HG02981 (cell line): ENCODE measurements at regions not wholly inside any gene's neighbourhood (a gene's known extent, or its start where the extent isn't known, plus 50 kb on each side); places are given as distances from the start of the nearest gene placed in this dataset.

ENCODE experiments used
- ATAC-seq: cut with Tn5 transposase; IDR thresholded peaks from one replicate; pipeline ENCODE4 v1.9.1; 2021; ENCODE audit warnings: mild to moderate bottlenecking, moderate library complexity; ENCODE audit not compliant: unreplicated experiment

DNA sequence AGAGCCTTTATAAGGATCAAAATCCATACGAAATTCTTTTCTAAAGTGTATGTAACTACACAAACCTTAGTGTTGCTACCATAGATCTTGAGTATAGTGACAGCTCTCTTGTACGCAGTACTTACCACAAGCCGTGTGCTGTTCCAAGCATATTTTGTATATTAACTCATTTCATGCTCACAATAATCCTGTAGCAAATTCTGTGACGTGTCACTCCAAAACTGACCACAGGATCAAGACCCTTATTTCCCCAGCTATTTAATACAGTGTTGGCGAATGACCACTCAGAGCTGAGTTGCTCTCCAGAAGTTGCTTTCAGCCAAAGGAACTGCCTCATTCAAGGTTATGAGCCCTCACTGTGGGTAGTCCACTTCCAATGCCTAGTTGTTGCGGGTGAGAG lies 169.8 kb downstream of the BTG1 start:
- ATAC-seq, result no peak

DNA sequence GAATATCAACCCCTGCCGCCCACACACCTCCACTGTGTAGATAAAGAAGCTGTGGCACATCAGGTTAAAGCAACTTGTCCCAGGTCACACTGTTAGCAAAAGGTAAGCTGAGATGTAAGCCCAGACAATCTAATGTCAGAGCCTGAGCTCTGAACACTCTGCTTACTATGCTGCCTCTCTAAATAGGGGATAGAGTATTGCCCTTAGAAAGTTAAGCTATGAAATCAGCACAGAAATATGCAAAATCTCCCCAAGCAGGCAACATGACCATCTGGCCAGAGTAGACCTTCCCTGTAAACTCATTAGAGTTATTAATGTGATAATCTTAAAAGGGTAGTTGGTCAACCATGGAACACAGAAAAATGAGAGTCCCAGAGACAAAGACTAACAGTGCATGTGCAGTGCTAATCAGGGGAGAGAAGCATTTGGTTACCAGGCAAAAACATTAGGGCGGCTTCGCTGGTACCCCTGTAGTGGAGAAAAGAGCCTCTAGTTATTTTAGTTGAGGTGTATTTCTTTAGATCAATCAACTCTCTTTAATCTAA lies 171.0 kb downstream of the BTG1 start:
- no peak for ATAC-seq

DNA sequence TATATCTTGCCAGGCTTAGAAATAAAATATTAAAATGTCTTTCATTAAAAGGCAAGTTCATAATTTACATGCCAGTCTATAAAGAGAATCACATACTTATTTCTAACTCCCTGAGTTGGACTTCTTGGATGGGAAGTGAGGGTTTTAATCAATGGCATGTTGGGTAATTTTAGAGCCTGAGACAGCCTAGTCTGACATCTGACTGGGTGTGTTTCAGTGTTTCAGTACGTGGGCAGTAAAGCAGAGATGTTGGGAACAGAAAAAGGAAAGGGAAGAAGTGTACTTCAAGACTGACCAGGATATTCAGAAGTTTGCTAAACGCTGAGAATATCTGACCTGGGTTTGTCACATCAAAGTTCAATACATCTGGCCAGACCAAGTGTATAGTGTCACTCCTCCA lies 171.8 kb downstream of the BTG1 start:
- no peak for ATAC-seq

DNA sequence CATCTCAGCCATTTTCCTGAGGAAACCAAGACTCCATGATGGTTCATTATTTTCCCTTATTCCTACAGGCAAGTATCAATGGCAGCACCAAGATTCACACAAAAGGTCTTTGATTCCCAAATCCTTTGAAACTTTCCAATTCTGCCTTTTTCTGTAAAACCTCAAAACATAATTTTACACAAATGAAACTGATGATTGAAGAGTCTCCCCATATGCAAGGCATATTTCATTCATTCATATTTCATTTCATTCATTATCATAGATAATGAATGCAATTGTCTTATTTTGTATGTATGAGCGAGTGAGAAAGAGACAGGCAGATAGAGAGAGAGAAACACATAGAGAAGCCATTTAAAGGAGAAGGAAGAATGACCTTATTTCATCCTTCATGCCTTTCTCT lies 172.8 kb downstream of the BTG1 start:
- ATAC-seq, result no peak

DNA sequence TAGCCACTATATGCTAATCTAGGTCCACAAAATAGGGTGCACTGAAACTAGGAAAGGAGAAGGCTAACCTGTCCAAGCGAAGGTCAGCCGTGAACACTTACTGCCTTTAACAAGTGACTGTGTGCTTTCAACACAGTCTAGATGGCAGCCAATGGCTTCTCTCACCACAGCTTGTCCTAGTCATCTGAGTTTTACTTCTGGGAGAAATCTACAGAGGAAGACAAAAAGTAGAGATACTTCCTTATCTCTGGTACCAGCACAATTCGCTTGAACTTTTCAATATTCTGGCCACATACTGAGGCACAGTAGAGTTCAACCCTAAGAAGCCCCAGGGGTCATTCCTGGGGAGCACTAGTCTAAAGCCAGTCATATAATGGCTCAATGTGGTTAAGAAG lies 176.9 kb downstream of the BTG1 start:
- no peak for ATAC-seq

DNA sequence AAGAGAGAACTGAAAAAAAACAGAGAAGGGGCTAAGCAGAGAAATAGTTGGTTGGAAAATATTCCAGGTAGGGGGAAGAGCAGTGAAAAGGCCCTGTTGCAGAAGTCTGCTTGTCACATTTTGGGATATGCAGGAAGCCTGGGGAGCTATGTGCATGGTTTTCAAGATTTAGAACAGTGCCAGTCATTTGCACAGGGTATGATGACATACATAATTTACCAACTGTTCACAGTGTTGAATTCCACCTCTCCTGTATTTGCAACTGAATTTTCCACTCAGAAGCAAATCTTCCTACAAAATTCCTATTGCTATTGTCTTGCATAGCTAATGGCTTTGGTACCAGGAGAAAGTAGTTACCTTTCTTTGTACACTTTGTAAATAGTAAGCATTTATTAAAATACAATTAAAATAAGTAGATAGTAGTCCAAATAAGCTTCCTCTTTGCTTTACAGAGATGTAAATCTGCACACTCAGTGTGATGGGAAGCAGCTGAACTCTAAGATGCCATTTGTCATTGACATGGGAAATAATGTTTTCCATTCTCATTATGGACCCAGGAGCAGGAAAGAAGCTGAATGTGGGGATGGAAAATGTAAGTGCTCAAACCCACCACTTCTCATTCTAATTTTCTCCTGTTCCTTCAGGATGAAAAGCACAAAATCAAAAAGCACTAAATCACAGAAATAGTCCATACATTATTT lies 177.4 kb downstream of the BTG1 start:
- ATAC-seq, result no peak

DNA sequence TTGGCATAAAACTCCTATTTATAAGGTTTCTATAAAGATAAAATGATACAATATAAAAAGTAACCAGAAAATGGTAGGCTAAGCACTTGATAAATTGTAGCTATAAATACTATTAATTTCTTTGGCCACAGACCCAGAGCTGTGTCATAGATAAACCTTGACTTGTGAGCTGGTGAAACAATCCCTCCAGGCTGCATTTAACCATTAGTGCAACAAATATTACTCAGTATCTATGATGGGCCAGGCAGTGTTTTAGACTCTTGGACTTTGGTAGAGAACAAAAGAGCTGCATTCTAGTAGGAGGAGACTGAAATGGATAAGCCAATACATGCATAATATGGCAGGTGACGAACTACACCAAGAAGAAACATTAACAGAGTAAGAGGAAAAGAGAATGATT lies 178.1 kb downstream of the BTG1 start:
- ATAC-seq, result no peak

DNA sequence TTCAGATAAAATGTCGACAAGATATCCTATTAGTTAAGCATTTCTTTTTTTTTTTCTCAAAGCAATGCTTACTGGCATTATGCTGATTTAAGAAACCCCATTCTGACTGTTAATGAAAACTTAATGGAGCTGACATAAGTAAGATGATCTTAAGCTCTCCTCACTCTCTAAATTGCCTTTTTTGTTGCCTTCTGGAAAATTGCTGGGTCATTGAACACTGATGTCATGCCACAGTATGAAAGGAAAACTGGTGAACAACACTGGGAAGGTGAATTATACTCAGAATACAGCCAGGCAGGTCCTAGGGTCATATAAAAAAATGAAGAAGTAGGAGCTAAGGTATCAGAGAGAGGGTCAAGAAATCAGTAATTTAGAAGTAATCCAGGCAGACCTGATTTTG lies 179.9 kb downstream of the BTG1 start:
- no peak for ATAC-seq

DNA sequence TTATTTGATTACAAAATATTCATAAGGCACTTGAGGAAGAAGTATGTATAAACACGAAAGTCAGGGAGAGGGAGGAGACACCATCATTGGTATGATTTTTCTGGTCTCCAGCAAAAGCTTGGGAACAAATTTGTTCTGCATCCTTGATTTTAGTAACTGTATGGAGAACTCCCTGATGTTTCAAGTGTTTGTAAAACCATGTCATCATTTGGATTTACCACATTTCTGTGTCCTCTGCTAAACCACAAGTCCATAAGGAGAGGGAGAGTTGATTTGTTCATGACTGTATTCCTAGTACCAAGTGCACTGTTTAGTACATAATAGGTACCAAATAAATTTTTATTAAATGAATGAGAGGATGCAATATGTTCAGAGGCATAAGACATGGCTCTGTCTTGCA lies 181.1 kb downstream of the BTG1 start:
- no peak for ATAC-seq

DNA sequence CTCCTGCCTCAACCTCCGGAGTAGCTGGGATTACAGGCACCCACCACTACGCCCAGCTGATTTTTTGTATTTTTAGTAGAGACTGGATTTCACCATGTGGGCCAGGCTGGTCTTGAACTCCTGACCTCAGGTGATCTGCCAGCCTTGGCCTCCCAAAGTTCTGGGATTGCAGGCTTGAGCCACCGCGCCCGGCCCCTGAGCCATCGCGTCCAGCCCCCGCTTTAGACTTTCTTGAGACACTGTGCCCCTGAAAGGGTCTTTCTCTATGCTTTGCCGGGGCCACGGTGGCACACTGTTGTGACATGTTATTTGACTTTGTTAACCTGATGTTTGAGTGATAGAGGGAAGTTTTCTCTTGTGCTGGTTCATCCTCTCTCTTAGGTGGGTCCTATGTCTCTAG lies 186.4 kb downstream of the BTG1 start:
- ATAC-seq, result no peak

DNA sequence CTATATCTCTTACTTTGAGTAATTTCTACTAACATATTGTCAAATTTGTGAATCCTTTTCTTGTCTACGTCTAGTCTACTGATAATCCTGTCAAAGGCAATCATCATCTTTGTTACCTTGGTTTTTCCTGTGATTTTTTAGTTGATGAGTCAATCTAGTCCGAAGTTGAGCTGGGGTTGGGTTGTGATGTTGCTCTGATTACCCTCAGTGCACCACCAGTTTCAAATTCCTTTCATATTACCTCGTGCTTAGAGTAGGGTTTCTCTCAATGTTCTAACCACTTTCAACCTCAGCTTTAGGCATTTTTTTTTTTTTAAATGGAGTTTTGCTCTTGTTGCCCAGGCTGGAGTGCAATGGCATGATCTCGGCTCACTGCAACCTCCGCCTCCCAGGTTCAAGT lies 186.8 kb downstream of the BTG1 start:
- ATAC-seq, result no peak

DNA sequence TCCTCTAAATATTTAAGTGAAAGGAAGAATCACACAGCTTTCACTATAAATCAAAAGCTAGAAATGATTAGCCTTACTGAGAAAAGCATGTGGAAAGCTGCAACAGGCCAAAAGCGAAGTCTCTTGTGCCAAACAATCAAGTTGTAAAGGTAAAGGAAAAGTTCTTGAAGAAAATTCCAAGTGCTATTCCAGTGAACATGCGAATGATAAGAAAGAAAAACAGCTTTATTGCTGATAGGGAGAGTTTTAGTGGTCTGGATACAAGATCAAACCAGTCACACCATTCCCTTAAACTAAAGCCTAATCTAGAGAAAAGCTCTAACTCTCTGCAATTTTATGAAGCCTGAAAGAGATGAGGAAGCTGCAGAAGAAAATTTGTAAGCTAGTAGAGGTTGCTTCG lies 190.9 kb downstream of the BTG1 start:
- no peak for ATAC-seq

DNA sequence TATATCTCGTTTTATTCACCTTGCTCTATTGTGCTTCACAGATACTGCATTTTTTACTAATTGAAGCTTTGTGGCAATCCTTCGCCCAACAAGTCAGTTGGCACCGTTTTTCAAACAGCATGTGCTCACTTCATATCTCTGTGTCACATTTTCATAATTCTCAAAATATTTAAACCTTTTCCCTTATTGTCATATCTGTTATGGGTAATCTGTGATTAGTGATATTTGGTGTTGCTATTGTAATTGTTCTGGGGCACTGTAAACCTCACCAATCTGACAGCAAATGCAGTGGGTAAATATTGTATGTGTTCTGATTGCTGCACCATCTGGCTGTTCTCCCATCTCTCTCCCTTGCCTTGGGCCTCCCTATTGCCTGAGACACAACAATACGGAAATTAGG lies 191.3 kb downstream of the BTG1 start:
- no peak for ATAC-seq

DNA sequence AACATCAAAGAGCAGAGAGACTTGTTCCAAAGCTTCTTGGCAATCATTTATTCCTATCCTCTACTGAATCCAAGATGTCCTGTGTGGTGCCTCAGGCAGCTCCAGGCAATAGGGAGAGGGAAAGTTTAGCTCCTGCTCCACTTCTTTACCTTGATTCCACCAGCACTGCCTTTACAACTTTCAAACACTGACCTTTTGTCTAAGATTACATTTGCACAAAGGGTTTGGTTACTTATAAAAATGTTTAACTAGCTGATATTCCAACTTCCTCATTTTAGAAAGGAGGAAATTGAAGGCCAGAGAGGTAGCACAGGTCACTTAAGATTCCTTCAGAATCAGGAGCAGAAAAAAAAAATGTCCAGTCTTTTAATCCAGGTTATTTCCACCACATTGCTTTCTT lies 192.7 kb downstream of the BTG1 start:
- ATAC-seq, result no peak

DNA sequence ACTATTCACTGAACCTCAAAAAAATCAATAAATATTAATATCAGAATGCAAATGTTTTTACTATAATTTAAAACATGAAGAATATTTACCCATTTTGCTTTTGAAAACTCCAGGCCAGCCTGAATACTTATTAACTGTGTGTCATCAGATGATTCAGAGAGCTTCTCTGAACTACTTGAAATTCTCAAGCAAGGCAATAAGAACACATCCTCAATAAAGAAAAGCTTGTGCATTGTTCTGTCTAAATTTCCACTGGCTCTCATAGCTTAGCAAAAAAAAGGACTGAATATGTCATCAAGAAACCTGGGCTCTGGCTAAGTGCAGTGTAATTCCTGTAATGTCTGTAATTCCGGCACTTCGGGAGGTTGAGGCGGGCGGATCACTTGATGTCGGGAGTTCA lies 194.1 kb downstream of the BTG1 start:
- ATAC-seq, result no peak

DNA sequence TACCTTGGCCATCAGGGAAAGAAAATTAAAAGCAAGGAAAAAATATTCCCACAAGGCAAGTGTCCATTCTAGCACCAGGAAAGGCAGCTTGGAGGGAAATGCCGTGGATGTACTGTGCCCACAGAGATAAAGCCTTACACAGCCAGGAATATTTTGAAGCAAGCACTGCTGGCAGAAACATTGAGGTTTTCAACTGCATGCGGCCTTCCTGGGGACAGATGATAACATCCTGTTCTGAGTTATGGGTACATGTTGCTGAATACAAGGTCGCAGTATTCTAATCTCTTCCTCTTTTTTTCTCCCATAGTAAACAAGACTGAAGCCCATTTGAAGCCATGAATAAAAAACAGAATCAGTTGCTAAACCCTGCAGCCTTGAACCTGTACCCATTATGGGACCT lies 197.1 kb downstream of the BTG1 start:
- ATAC-seq, result no peak

DNA sequence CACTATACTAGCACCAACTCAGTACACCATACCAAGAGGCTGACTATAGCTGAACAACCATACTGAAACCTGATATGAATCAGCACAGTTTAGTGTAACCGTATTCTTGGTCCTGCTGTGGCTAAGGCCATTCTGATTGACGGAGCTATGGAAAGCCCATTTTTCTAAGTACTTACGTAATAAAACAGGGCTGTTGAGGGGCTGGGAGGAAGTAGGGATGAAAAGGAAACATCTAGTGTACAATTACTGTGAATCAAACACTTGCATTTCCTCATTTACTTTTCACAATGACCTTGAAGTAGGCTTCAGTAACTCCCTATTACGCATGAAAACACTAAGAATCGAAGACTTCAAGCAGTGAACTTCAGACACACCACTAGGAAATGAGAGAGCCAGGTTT lies 198.2 kb downstream of the BTG1 start:
- peak; percentile 94 for ATAC-seq

DNA sequence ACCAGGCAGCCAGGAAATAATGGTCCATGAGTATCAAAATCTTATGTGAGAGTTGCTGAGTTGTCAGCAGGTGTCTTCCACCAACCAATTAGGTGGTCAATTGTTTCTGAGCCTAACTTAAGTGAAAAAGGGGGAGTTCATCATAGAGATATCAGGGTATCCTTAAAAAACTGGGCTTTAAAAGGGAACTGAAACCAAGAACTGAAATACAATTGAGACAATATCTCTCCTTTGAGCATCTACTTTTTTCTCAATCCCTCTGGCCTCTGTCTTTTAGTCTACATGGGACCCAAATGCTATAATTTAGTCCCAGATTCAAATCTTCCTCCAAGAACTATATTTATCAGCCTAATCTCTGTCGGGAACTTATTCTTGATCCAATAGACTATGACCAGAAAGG lies 201.0 kb downstream of the BTG1 start:
- ATAC-seq, result no peak

DNA sequence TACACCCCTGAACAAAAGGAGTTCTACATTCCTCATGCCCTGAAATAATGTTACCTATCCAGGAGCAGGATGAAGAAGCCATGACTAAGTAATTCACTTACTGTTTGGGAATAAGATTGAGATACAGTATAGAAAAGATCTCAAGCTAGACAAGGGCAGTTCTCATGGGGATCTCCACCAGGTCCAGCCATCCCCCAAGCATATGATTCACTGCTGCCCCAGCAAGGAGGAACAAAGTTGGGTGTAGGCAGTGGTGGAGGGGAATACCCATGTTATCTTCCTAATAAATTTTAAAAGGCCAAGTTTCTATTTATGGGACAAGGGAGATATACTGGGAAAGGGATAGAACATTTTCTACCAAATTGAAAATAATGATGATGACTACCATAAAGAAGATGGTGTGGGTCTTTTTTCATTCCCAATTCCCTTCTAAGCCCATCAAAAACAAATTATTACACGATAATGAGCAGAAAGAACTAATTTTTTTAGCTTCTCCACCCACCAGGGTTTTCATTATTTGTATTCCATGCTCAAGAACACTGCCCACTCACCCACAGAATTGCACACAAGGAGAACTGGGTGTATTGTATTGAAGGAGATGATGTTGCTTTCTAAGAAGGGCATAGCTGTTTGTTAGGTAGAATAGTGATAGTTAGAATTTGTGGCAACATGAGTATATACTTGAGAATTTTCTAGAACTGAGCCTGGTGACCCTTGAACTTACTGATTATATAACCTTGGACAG lies 204.6 kb downstream of the BTG1 start:
- no peak for ATAC-seq

DNA sequence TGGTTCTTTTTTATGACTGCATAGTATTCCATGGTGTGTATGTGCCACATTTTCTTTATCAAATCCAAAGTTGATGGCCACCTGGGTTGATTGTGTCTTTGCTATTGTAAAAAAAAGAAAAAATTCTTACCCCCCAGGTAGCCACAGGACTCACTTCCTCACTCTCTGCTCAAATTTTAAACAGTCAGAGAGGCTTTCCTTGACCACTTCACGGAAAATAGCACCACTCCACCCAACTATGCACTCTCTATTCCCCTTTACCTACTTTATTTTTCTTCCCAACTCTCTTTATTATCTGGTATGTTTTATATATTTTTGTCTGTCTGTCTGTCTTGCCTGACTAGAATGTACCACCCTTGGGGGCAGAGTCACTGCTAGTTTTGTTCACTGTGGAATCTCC lies 205.3 kb downstream of the BTG1 start:
- ATAC-seq, result no peak

DNA sequence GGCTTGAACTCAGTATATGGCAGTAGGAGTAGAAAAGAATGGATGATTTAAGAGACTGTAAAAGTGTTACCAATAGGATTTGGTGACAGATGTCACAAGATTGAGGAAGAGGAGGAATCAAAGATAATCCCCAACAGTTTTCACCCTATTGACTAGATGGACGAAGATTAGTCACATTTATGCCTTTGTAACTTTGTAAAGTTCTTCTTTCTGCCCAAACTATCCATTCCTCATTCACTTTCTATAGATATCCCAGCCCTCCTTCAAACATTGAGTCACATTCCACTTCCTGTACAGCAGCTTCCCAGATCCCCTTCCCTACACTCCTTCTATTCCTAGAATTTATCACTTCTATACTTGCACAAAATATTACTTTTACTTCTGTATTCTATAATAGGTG lies 207.9 kb downstream of the BTG1 start:
- no peak for ATAC-seq

DNA sequence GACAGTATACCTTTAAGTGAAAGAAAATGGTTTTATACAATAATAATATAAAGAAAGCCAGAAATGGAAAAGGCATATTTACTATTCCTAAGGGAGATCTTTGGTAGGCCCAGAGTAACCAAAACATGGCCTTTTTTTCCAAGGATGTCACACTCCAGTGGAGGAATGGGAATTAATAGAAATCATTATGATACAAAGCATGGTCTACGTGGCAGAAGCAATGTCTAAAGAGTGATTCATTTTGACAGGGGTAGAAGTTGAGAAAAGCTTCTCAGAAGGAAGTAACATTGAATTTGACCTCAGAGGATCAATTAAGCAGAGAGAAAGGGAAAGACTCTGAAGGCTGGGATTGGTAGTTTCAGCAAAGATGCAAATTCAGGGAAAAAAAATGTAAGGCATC lies 208.6 kb downstream of the BTG1 start:
- no peak for ATAC-seq

DNA sequence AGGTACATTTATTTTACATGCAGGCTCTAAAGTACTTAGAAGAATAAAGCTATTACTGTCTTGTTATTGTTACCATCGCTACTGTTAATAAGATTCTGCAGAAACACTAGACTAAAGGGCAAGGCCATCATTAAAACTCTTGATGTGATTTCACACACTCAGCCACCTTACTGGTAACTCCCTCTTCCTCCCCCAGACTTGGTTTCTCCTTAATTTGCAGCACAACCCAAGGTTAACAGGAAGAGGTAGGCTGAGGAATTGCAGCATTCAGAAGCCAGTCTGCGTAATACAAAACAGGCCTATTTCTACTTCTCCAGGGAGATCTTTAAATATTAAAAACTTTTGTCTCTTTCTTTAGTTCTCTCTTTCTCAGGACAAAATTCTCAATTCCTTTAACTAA lies 210.3 kb downstream of the BTG1 start:
- ATAC-seq, result no peak
